CD4-positive, CD25-positive, alpha-beta regulatory T cell (primary cell): ENCODE measurements at regions not wholly inside any gene's neighbourhood (a gene's known extent, or its start where the extent isn't known, plus 50 kb on each side); places are given as distances from the start of the nearest gene placed in this dataset.

ENCODE experiments used
- ATAC-seq, 2 donors: fragments of 150-1000 bp; cut with Tn5 transposase; one replicate each; pipeline ENCODE4 v1.10.0; 2021; ENCODE audit warnings: low read depth in 2 of 2, moderate number of reproducible peaks in 2 of 2, moderate library complexity in 1 of 2
- DNase-seq, 3 donors: peaks; one replicate each; pipeline versions ENCODE4 v3.0.0 to v3.0.0-alpha.2; 2012 to 2022; ENCODE audit warnings: mixed read lengths in 1 of 3
- H3K27ac ChIP-seq: one replicate; pipeline ENCODE4 v1.7.0; 2013; ENCODE audit warnings: mild to moderate bottlenecking, low read length; ENCODE audit not compliant: insufficient read depth, poor library complexity, severe bottlenecking
- H3K27me3 ChIP-seq: one replicate; pipeline ENCODE4 v1.7.0; 2013; ENCODE audit warnings: low read length; ENCODE audit not compliant: control insufficient read depth, insufficient read depth
- H3K36me3 ChIP-seq: one replicate; pipeline ENCODE4 v1.7.0; 2013; ENCODE audit warnings: mild to moderate bottlenecking, low read length, moderate library complexity; ENCODE audit not compliant: control insufficient read depth, insufficient read depth
- H3K4me1 ChIP-seq: 2 replicates; pipeline ENCODE4 v1.7.0; 2013; ENCODE audit warnings: mild to moderate bottlenecking, low read length; ENCODE audit not compliant: insufficient read depth, control insufficient read depth, poor library complexity, severe bottlenecking
- H3K4me3 ChIP-seq: one replicate; pipeline ENCODE4 v1.7.0; 2013; ENCODE audit warnings: low read depth, mild to moderate bottlenecking, low read length, moderate library complexity
- H3K9me3 ChIP-seq, 2 experiments: 1 replicate in 1 of 2; 2 replicates in 1 of 2; pipeline ENCODE4 v1.7.0; 2013; ENCODE audit warnings: low read length in 2 of 2, mild to moderate bottlenecking in 1 of 2, moderate library complexity in 1 of 2; ENCODE audit not compliant: control insufficient read depth in 2 of 2
- H3K27ac Mint-ChIP-seq, 3 donors: one replicate each; pipeline ENCODE4 v1.8.0; 2020 to 2022; ENCODE audit warnings: mild to moderate bottlenecking in 3 of 3, mixed read lengths in 3 of 3, moderate library complexity in 2 of 3
- H3K27me3 Mint-ChIP-seq: one replicate; pipeline ENCODE4 v1.8.0; 2022; ENCODE audit warnings: mild to moderate bottlenecking, mixed read lengths
- H3K36me3 Mint-ChIP-seq: one replicate; pipeline ENCODE4 v1.8.0; 2020; ENCODE audit warnings: mixed read lengths
- H3K4me1 Mint-ChIP-seq, 4 donors: one replicate each; pipeline ENCODE4 v1.8.0; 2020 to 2022; ENCODE audit warnings: mixed read lengths in 4 of 4, mild to moderate bottlenecking in 1 of 4
- H3K4me3 Mint-ChIP-seq, 4 donors: one replicate each; pipeline ENCODE4 v1.8.0; 2020 to 2022; ENCODE audit warnings: mild to moderate bottlenecking in 4 of 4, mixed read lengths in 4 of 4, moderate library complexity in 3 of 4
- H3K9me3 Mint-ChIP-seq, 7 donors: one replicate each; pipeline ENCODE4 v1.8.0; 2020 to 2022; ENCODE audit warnings: mixed read lengths in 7 of 7, mild to moderate bottlenecking in 3 of 7, moderate library complexity in 2 of 7

DNA sequence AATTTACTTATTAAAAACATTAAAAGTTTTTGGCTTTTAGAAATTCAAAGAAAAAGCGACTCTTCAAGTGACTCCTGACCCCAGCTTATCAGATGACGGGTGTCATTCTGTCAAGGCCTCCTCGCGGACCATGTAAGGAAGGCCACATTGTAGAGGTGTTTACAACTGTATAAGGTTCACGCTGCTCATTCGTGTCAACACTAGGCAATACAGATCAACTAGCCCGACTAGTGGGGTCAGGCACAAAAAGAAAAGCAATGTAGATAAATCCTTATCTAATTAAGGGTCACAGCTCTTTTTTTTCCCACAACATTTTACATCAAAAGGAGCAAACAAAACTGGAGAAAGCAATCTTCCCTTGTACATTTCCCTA lies 207.5 kb upstream of the NR2F2 start:
- ATAC-seq (no peak), DNase-seq (no peak)
- H3K27me3 Mint-ChIP-seq = no peaks in the 10 kb centered on the region
- Histone ChIP-seq H3K36me3 (no peaks in the 10 kb centered on the region), H3K27ac (no peak overlapping the region), H3K4me1 (no peaks in the 10 kb centered on the region), H3K9me3 (no peaks in the 10 kb centered on the region), H3K4me3 (no peak overlapping the region), H3K27me3 (no peaks in the 10 kb centered on the region)
- no peaks in the 10 kb centered on the region for H3K4me1 Mint-ChIP-seq
- H3K36me3 Mint-ChIP-seq = no peaks in the 10 kb centered on the region
- no peak overlapping the region for H3K4me3 Mint-ChIP-seq
- no peak overlapping the region for H3K27ac Mint-ChIP-seq
- H3K9me3 Mint-ChIP-seq = peaks cover 0 to 5% (median 1%) of the 10 kb centered on the region in 7 donors

DNA sequence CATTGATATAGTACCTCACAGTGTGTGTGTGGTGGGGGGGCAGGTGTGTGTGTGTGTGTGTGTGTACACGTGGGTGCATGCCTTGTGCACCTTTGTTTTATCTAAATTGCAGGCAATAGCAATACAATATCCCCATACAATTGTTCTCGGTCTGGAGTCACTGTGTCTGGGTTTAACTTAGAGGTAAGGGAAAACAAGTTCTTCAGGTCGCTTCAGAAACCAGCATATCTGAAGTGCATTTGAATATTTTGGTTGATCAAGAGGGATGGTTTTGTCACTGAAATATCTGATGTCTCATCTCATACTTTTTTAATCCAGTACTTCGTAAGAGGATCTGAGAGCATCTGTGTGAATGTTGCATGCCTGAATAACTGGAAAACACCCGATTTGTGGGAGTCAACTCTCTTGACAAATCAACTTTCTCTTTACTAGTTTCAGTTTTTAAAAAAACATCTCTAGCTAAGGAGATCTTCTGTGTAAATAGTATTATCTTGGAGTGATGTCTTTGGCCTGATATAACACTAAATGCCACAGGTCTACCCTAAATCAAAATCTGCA lies 206.8 kb upstream of the NR2F2 start:
- Mint-ChIP-seq H3K27me3 (no peaks in the 10 kb centered on the region), H3K9me3 (peaks cover 0 to 5% (median 1%) of the 10 kb centered on the region in 7 donors), H3K27ac (no peak overlapping the region), H3K36me3 (no peaks in the 10 kb centered on the region), H3K4me1 (no peaks in the 10 kb centered on the region), H3K4me3 (no peak overlapping the region)
- DNase-seq (no peak), ATAC-seq (no peak)
- Histone ChIP-seq H3K9me3 (no peaks in the 10 kb centered on the region), H3K4me3 (no peak overlapping the region), H3K36me3 (no peaks in the 10 kb centered on the region), H3K27ac (no peak overlapping the region), H3K4me1 (no peaks in the 10 kb centered on the region), H3K27me3 (no peaks in the 10 kb centered on the region)

GRCh38 chr15:96124436-96124835 lies 206.1 kb upstream of the NR2F2 start:
- Histone ChIP-seq H3K27ac (no peak overlapping the region), H3K4me3 (no peak overlapping the region), H3K27me3 (no peaks in the 10 kb centered on the region), H3K36me3 (no peaks in the 10 kb centered on the region), H3K4me1 (no peaks in the 10 kb centered on the region), H3K9me3 (no peaks in the 10 kb centered on the region)
- H3K9me3 Mint-ChIP-seq = peaks cover 0 to 5% (median 1%) of the 10 kb centered on the region in 7 donors
- H3K27ac Mint-ChIP-seq = no peak overlapping the region
- ATAC-seq = no peak
- no peak for DNase-seq
- H3K4me1 Mint-ChIP-seq = no peaks in the 10 kb centered on the region
- no peaks in the 10 kb centered on the region for H3K27me3 Mint-ChIP-seq
- no peak overlapping the region for H3K4me3 Mint-ChIP-seq
- H3K36me3 Mint-ChIP-seq = no peaks in the 10 kb centered on the region

GRCh38 chr15:96125721-96126415 lies 204.6 kb upstream of the NR2F2 start:
- no peaks in the 10 kb centered on the region for H3K4me1 Mint-ChIP-seq
- ATAC-seq (no peak), DNase-seq (no peak)
- peaks cover 0 to 5% (median 1%) of the 10 kb centered on the region in 7 donors for H3K9me3 Mint-ChIP-seq
- Histone ChIP-seq H3K27ac (no peak overlapping the region), H3K9me3 (no peaks in the 10 kb centered on the region), H3K36me3 (no peaks in the 10 kb centered on the region), H3K4me3 (no peak overlapping the region), H3K4me1 (no peaks in the 10 kb centered on the region), H3K27me3 (no peaks in the 10 kb centered on the region)
- no peaks in the 10 kb centered on the region for H3K36me3 Mint-ChIP-seq
- H3K27me3 Mint-ChIP-seq = no peaks in the 10 kb centered on the region
- H3K4me3 Mint-ChIP-seq = no peak overlapping the region
- H3K27ac Mint-ChIP-seq = no peak overlapping the region

DNA sequence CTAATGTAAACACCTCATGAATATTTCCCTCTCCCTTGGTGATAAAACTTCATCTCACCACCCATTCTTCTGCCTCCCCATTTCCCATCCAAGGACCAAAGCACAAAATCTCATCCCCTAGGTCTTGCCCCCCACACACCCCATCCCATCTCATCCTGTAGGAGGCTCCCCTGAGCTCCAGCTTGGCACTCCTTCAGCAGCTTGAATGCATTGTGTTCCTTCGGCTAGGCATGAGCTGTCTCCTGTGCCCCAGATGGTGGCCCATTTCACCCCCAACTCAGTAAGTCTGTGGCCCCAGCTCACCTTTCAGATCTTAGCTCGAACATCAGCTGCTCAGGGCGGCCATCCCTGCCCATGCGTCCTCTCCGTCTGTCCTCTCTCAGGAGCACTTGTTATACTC lies 203.6 kb upstream of the NR2F2 start:
- Mint-ChIP-seq H3K9me3 (peaks cover 0 to 5% (median 1%) of the 10 kb centered on the region in 7 donors), H3K27ac (no peak overlapping the region), H3K4me3 (no peak overlapping the region), H3K36me3 (no peaks in the 10 kb centered on the region), H3K4me1 (no peaks in the 10 kb centered on the region), H3K27me3 (no peaks in the 10 kb centered on the region)
- Histone ChIP-seq H3K36me3 (no peaks in the 10 kb centered on the region), H3K4me1 (no peaks in the 10 kb centered on the region), H3K9me3 (no peaks in the 10 kb centered on the region), H3K27ac (no peak overlapping the region), H3K27me3 (no peaks in the 10 kb centered on the region), H3K4me3 (no peak overlapping the region)
- ATAC-seq = no peak
- no peak for DNase-seq

DNA sequence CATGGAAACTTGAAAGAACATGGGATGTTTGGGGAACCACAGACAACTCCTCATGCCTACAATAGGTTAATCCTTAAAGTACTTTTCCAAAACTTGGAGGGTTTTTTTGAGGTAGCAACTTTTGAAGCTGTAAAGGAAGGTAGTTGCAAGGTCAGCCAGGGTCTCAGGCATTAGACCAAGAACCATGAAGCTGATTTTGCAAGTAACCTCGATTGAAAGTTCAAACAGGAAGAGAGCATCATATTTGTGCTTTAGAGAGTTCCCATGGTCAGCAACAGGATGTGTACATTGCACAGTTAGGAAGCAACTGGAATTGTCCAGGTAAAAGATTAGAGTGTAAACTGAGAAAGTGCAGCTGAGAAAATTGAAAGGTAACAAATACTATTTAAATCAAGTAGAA lies 199.8 kb upstream of the NR2F2 start:
- H3K36me3 ChIP-seq = no peaks in the 10 kb centered on the region
- H3K36me3 Mint-ChIP-seq = no peaks in the 10 kb centered on the region
- H3K4me1 Mint-ChIP-seq = no peaks in the 10 kb centered on the region
- no peak for DNase-seq
- no peak overlapping the region for H3K27ac Mint-ChIP-seq
- H3K9me3 Mint-ChIP-seq = peaks cover 0 to 3% (median 0%) of the 10 kb centered on the region in 7 donors
- no peak overlapping the region for H3K4me3 ChIP-seq
- no peak overlapping the region for H3K27ac ChIP-seq
- no peaks in the 10 kb centered on the region for H3K9me3 ChIP-seq
- no peak for ATAC-seq
- H3K4me1 ChIP-seq = no peaks in the 10 kb centered on the region
- H3K4me3 Mint-ChIP-seq = no peak overlapping the region
- H3K27me3 ChIP-seq = no peaks in the 10 kb centered on the region
- no peaks in the 10 kb centered on the region for H3K27me3 Mint-ChIP-seq

DNA sequence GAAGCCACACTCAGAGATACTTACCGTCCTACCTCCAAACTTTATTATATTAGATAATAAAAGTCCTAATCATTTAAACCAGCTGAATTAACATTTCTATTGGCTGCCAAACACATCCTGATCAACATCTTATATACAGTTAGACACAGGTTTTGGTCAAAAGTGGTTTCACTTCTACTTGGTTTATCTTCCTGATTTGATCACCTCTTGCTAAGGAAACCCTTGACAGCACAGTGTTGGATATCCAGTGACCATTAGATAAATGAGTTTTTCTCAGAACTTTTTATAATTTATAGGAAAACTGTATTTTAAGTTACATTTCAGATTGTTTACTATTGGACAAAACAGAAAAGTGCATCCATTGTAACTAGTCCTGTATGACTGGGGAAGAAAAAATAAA lies 198.4 kb upstream of the NR2F2 start:
- Mint-ChIP-seq H3K4me3 (no peak overlapping the region), H3K27me3 (peaks cover 2% of the 10 kb centered on the region), H3K4me1 (no peaks in the 10 kb centered on the region), H3K36me3 (no peaks in the 10 kb centered on the region), H3K9me3 (peaks cover 0 to 5% (median under 1%) of the 10 kb centered on the region in 7 donors), H3K27ac (no peak overlapping the region)
- no peak for DNase-seq
- Histone ChIP-seq H3K4me3 (no peak overlapping the region), H3K4me1 (no peaks in the 10 kb centered on the region), H3K27ac (no peak overlapping the region), H3K9me3 (no peaks in the 10 kb centered on the region), H3K36me3 (no peaks in the 10 kb centered on the region), H3K27me3 (no peaks in the 10 kb centered on the region)
- no peak for ATAC-seq
